CD8-positive, alpha-beta memory T cell (primary cell): ENCODE measurements at regions not wholly inside any gene's neighbourhood (a gene's known extent, or its start where the extent isn't known, plus 50 kb on each side); places are given as distances from the start of the nearest gene placed in this dataset.
"Not testable (repeated sequence)": the region's sequence is repeated elsewhere in the genome, so short reads cannot be mapped to it uniquely, and the experiment has no call there.

ENCODE experiments used
- CTCF ChIA-PET: fragments of 350-600 bp; sonication (Branson Sonifier 250); formaldehyde crosslinking; loops from one replicate; lab custom pipeline; 2021; ENCODE audit warnings: antibody characterized with exemption; lab: Charles Lee
- POLR2A ChIA-PET: fragments of 350-600 bp; sonication (Branson Sonifier 250); formaldehyde crosslinking; loops from one replicate; lab custom pipeline; 2021; ENCODE audit warnings: antibody characterized with exemption; lab: Charles Lee
- DNase-seq, 5 donors: peaks; one replicate each; pipeline versions ENCODE4 v3.0.0 to v3.0.0-alpha.2; 2020 to 2022; ENCODE audit warnings: mixed read lengths in 1 of 5
- H3K27ac ChIP-seq: one replicate; pipeline ENCODE4 v1.7.0; 2013; ENCODE audit warnings: low read depth, mild to moderate bottlenecking, low read length, moderate library complexity
- H3K27me3 ChIP-seq: 2 replicates; pipeline ENCODE4 v1.7.0; 2013; ENCODE audit warnings: low read length, mild to moderate bottlenecking; ENCODE audit not compliant: insufficient read depth, poor library complexity, severe bottlenecking
- H3K36me3 ChIP-seq: 2 replicates; pipeline ENCODE4 v1.7.0; 2013; ENCODE audit warnings: mild to moderate bottlenecking, low read length, moderate library complexity; ENCODE audit not compliant: insufficient read depth
- H3K4me1 ChIP-seq: 2 replicates; pipeline ENCODE4 v1.7.0; 2013; ENCODE audit warnings: mild to moderate bottlenecking, low read length, moderate library complexity; ENCODE audit not compliant: insufficient read depth
- H3K4me3 ChIP-seq: 2 replicates; pipeline ENCODE4 v1.7.0; 2013; ENCODE audit warnings: mild to moderate bottlenecking, low read length
- H3K9me3 ChIP-seq: 2 replicates; pipeline ENCODE4 v1.7.0; 2013; ENCODE audit warnings: mild to moderate bottlenecking, low read length
- H3K27ac Mint-ChIP-seq, 8 donors: one replicate each; pipeline ENCODE4 v1.8.0; 2020 to 2021; ENCODE audit warnings: mixed read lengths in 8 of 8, mild to moderate bottlenecking in 6 of 8, inconsistent platforms in 3 of 8, moderate library complexity in 3 of 8
- H3K27me3 Mint-ChIP-seq, 2 donors: one replicate each; pipeline ENCODE4 v1.8.0; 2020 to 2021; ENCODE audit warnings: mixed read lengths in 2 of 2, mild to moderate bottlenecking in 1 of 2, moderate library complexity in 1 of 2
- H3K36me3 Mint-ChIP-seq, 3 donors: one replicate each; pipeline ENCODE4 v1.8.0; 2020 to 2021; ENCODE audit warnings: mixed read lengths in 3 of 3, inconsistent platforms in 1 of 3, mild to moderate bottlenecking in 1 of 3
- H3K4me1 Mint-ChIP-seq, 3 donors: one replicate each; pipeline ENCODE4 v1.8.0; 2020 to 2021; ENCODE audit warnings: mixed read lengths in 3 of 3, inconsistent platforms in 1 of 3, mild to moderate bottlenecking in 1 of 3
- H3K4me3 Mint-ChIP-seq, 7 donors: one replicate each; pipeline ENCODE4 v1.8.0; 2020 to 2021; ENCODE audit warnings: mixed read lengths in 7 of 7, mild to moderate bottlenecking in 6 of 7, moderate library complexity in 4 of 7, inconsistent platforms in 2 of 7
- H3K9me3 Mint-ChIP-seq, 5 donors: one replicate each; pipeline ENCODE4 v1.8.0; 2020 to 2022; ENCODE audit warnings: mixed read lengths in 5 of 5, mild to moderate bottlenecking in 3 of 5, moderate library complexity in 2 of 5, inconsistent platforms in 1 of 5

GRCh38 chr18:14975431-14975830, 227.5 kb downstream of the ANKRD30B start:
- no peaks in the 10 kb centered on the region for H3K9me3 Mint-ChIP-seq
- Histone ChIP-seq H3K36me3 (no peaks in the 10 kb centered on the region), H3K27ac (no peak overlapping the region), H3K4me1 (no peaks in the 10 kb centered on the region), H3K9me3 (no peaks in the 10 kb centered on the region), H3K4me3 (no peak overlapping the region), H3K27me3 (no peaks in the 10 kb centered on the region)
- no peak overlapping the region for H3K4me3 Mint-ChIP-seq
- no peaks in the 10 kb centered on the region for H3K4me1 Mint-ChIP-seq
- CTCF ChIA-PET, result no interaction called here
- POLR2A ChIA-PET, result no interaction called here
- no peaks in the 10 kb centered on the region for H3K27me3 Mint-ChIP-seq
- H3K27ac Mint-ChIP-seq, result no peak overlapping the region
- no peak for DNase-seq
- H3K36me3 Mint-ChIP-seq, result no peaks in the 10 kb centered on the region

DNA sequence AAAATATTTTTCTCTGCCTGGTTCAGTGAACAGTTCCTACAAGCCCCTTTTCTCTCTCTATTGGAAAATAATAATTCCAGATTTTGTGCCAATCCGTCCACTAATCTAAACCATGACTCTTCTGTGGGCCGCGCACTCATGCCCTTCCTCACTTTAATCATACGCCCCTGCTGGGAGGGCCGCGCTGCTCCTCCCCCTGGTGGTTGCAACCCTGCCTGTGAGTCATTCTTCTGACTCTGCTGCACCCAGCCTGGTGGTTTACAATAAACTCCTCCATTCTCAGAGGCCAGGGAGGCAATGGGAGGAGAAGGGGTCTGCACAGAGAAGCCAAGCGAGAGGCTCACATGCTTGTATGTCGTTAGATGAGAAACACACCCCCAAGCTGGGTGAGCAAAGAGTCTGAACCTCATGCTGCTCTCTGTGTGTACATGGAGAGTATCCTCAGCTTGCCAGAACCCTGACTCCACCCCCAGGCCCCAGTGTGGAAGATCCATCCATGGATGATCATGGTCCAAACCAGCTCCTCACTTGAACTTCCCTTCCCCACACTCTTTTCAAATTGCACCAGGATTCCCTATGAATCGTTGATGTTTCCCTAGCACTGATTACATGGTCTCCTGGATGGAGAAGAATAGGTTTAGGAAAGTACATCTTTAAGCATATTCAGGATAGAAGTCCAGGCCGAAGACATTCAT, 228.9 kb downstream of the ANKRD30B start:
- ChIA-PET POLR2A (no interaction called here), CTCF (no interaction called here)
- no peak overlapping the region for H3K4me3 Mint-ChIP-seq

DNA sequence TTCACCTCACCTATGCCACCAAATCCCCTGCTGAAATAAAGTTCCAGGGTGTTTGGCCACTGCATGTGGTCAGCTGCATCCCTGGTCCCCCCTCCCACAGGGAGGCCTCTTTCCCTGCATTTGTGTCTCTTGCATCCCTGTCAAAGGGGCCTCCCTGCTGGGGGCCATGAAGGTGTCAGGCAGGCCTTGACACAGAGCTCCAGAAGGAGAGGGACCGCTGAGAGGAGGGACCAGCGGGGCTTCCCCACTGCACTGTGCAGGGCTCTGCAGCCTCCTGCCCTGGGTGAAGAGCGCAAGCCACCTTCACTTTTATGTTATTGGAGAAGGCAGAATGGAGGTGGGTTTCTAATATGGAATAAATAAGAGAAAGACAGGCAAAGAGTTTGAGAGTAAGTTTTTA, 230.2 kb downstream of the ANKRD30B start:
- H3K9me3 Mint-ChIP-seq, result no peaks in the 10 kb centered on the region
- H3K4me3 Mint-ChIP-seq, result no peak overlapping the region
- H3K4me1 ChIP-seq, result no peaks in the 10 kb centered on the region
- no peak overlapping the region for H3K27ac Mint-ChIP-seq
- no peaks in the 10 kb centered on the region for H3K27me3 ChIP-seq
- no peaks in the 10 kb centered on the region for H3K4me1 Mint-ChIP-seq
- POLR2A ChIA-PET, result no interaction called here
- DNase-seq, result no peak
- H3K36me3 Mint-ChIP-seq, result no peaks in the 10 kb centered on the region
- H3K27ac ChIP-seq, result no peak overlapping the region
- CTCF ChIA-PET, result no interaction called here
- no peaks in the 10 kb centered on the region for H3K27me3 Mint-ChIP-seq
- H3K36me3 ChIP-seq, result no peaks in the 10 kb centered on the region
- H3K9me3 ChIP-seq, result no peaks in the 10 kb centered on the region
- H3K4me3 ChIP-seq, result no peak overlapping the region

More for the DNA sequence above, 228.9 kb downstream of the ANKRD30B start:
- Mint-ChIP-seq H3K4me1 (no peaks in the 10 kb centered on the region), H3K27ac (no peak overlapping the region), H3K27me3 (no peaks in the 10 kb centered on the region), H3K36me3 (no peaks in the 10 kb centered on the region), H3K9me3 (no peaks in the 10 kb centered on the region)
- no peak overlapping the region for H3K4me3 ChIP-seq
- H3K4me1 ChIP-seq, result no peaks in the 10 kb centered on the region
- H3K27me3 ChIP-seq, result no peaks in the 10 kb centered on the region
- DNase-seq, result no peak
- H3K9me3 ChIP-seq, result no peaks in the 10 kb centered on the region
- no peaks in the 10 kb centered on the region for H3K36me3 ChIP-seq
- no peak overlapping the region for H3K27ac ChIP-seq

DNA sequence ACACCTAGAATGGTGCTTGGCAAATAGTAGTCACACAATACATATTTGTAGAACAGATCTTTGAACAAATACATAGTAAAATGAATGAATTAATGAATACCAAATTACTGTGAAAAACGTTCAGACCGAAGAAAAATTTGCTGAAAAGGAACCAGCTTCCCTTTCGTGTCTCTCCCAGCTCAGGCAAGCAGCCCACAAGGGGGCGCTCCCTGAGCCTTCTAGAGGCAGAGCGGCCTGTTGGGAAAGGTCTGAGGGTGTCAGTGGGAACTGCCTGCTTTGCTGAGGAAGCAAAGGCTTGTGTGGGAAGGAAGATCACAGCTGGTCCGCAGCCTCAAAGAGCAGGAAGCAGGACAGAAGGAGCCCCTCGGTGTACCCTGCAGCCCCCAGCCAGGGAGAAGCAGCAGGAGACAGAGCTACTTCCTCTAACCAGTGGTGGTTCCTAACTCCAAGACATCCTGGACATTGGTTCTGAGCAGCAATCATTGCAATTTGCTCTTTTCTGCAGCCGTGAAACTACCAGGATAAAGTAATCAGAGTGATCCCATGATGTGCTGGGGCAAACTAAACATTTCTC, 231.1 kb downstream of the ANKRD30B start:
- H3K9me3 ChIP-seq, result no peaks in the 10 kb centered on the region
- H3K36me3 ChIP-seq, result no peaks in the 10 kb centered on the region
- no peaks in the 10 kb centered on the region for H3K27me3 ChIP-seq
- H3K9me3 Mint-ChIP-seq, result no peaks in the 10 kb centered on the region
- ChIA-PET POLR2A (no interaction called here), CTCF (interaction anchor here (0.6 kb wide), 1 partner anchor 461 kb away, joined by 3 read pairs; no protein-coding TSS in a partner anchor)
- H3K4me1 ChIP-seq, result no peaks in the 10 kb centered on the region
- DNase-seq, result no peak
- H3K27ac Mint-ChIP-seq, result no peak overlapping the region
- no peak overlapping the region for H3K4me3 Mint-ChIP-seq
- no peaks in the 10 kb centered on the region for H3K27me3 Mint-ChIP-seq
- no peak overlapping the region for H3K27ac ChIP-seq
- no peaks in the 10 kb centered on the region for H3K4me1 Mint-ChIP-seq
- H3K4me3 ChIP-seq, result no peak overlapping the region
- H3K36me3 Mint-ChIP-seq, result no peaks in the 10 kb centered on the region

- H3K36me3 Mint-ChIP-seq, result no peaks in the 10 kb centered on the region
- H3K4me3 Mint-ChIP-seq, result no peak overlapping the region
- no peaks in the 10 kb centered on the region for H3K27me3 Mint-ChIP-seq
- no peak overlapping the region for H3K27ac ChIP-seq
- POLR2A ChIA-PET, result no interaction called here
- no peaks in the 10 kb centered on the region for H3K36me3 ChIP-seq
- H3K4me1 Mint-ChIP-seq, result no peaks in the 10 kb centered on the region
- no peak overlapping the region for H3K4me3 ChIP-seq
- CTCF ChIA-PET, result no interaction called here
- no peaks in the 10 kb centered on the region for H3K9me3 Mint-ChIP-seq
- no peak for DNase-seq
- peak overlapping the region in 1 of 8 donors; percentile 17 for H3K27ac Mint-ChIP-seq
- no peaks in the 10 kb centered on the region for H3K4me1 ChIP-seq
- H3K27me3 ChIP-seq, result no peaks in the 10 kb centered on the region
- no peaks in the 10 kb centered on the region for H3K9me3 ChIP-seq
These were observed 231.9 kb downstream of the ANKRD30B start for GRCh38 chr18:14979875-14980274.

- H3K27ac Mint-ChIP-seq, H3K4me1 Mint-ChIP-seq: not testable (repeated sequence)
These were observed 236.6 kb downstream of the ANKRD30B start for GRCh38 chr18:14984531-14984930.

GRCh38 chr18:14985291-14986013, 237.5 kb downstream of the ANKRD30B start:
- H3K27me3 Mint-ChIP-seq, H3K4me1 ChIP-seq, POLR2A ChIA-PET, CTCF ChIA-PET, H3K9me3 ChIP-seq, H3K4me3 ChIP-seq, H3K4me1 Mint-ChIP-seq, H3K27me3 ChIP-seq, H3K27ac ChIP-seq, H3K36me3 Mint-ChIP-seq, H3K4me3 Mint-ChIP-seq, DNase-seq, H3K36me3 ChIP-seq, H3K9me3 Mint-ChIP-seq: not testable (repeated sequence)
- peak overlapping the region in 1 of 8 donors; percentile 44 for H3K27ac Mint-ChIP-seq

More at GRCh38 chr18:14984531-14984930, 236.6 kb downstream of the ANKRD30B start:
- H3K4me3 Mint-ChIP-seq, POLR2A ChIA-PET, H3K9me3 ChIP-seq, CTCF ChIA-PET, H3K4me3 ChIP-seq, H3K4me1 ChIP-seq, H3K36me3 ChIP-seq, H3K27ac ChIP-seq, H3K9me3 Mint-ChIP-seq, DNase-seq, H3K27me3 Mint-ChIP-seq, H3K27me3 ChIP-seq, H3K36me3 Mint-ChIP-seq: not testable (repeated sequence)

DNA sequence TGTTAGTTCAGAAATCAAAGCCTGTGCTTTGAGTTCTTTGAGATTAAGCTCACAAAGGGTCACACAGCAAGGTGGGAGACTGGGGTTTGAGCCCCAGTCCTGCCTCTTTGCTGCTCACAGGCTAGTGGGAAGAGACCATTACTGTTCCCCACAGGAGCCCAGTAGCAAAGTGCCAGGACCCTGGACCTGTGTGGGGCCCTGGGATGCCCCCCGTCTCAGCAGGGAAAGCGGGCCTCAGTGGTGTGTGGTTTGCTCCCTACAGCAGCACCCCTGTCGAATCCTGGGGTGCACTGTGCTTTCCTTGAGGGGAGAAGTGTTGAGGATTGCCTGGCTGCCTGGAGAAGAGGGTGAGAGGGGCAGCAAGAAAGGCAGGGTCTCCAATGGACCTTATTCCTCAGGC, 239.4 kb downstream of the ANKRD30B start:
- DNase-seq, POLR2A ChIA-PET, H3K4me3 Mint-ChIP-seq, H3K9me3 Mint-ChIP-seq, H3K4me1 ChIP-seq, H3K4me3 ChIP-seq, H3K27me3 ChIP-seq, H3K27ac Mint-ChIP-seq, H3K36me3 Mint-ChIP-seq, CTCF ChIA-PET, H3K36me3 ChIP-seq, H3K27ac ChIP-seq, H3K9me3 ChIP-seq, H3K27me3 Mint-ChIP-seq, H3K4me1 Mint-ChIP-seq: not testable (repeated sequence)
